UCSD-AML1 (cell line): ENCODE measurements at regions not wholly inside any gene's neighbourhood (a gene's known extent, or its start where the extent isn't known, plus 50 kb on each side); places are given as distances from the start of the nearest gene placed in this dataset.
"Not testable (repeated sequence)": the region's sequence is repeated elsewhere in the genome, so short reads cannot be mapped to it uniquely, and the experiment has no call there.

ENCODE experiments used
- DNase-seq: peaks from one replicate; lab custom pipeline; 2025; ENCODE audit not compliant: unreplicated experiment; lab: John Stamatoyannopoulos, UW

GRCh38 chr12:126397660-126398059 lies 1332.4 kb downstream of the AACS start:
- DNase-seq: no peak

GRCh38 chr12:126400831-126401230 lies 1335.6 kb downstream of the AACS start:
- DNase-seq: no peak

- DNase-seq: no peak
Observed at GRCh38 chr12:126404293-126404881, 1339.2 kb downstream of the AACS start.

DNA sequence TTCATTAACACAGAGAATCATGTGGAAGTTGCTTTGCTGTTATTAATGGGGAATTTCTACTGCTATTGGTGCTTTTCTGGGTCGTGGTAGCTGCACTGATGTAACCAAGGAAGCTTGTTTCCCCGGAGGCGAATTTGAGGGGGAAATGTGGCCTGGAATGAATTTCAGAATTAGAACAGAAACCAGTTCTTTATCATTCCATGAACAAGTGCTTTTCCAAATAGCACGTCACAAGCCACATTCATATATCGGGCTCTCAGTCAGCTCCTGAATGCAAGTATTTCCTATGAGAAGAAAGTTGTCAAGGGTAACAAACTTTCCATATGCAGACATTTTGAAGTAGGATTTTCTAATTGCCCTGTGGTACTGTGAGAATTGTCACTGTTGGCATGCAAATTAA lies 1353.2 kb downstream of the AACS start:
- DNase-seq: no peak

GRCh38 chr12:126419131-126419530 lies 1353.9 kb downstream of the AACS start:
- no peak for DNase-seq

DNA sequence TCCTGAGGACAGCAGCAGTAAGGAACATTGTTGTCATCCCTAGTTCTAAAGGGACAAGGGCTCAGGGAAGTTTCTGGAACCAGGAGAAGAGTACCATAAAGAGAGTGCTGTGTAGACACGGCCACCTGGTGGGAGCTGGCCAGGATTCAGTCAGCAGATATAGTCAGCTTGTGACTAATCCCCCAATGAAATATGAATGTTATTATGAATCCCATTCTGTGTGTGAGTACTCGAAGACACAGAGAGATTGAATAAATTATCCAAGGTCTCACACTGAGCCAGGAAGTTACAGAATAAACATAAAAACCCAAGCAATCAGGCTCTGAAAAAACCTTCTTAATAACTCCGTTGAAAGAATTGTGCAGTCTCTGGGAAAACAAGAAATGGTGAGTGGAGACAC lies 1359.5 kb downstream of the AACS start:
- no peak for DNase-seq

- DNase-seq: no peak
Observed at GRCh38 chr12:126425264-126425663, 1360.0 kb downstream of the AACS start.

DNA sequence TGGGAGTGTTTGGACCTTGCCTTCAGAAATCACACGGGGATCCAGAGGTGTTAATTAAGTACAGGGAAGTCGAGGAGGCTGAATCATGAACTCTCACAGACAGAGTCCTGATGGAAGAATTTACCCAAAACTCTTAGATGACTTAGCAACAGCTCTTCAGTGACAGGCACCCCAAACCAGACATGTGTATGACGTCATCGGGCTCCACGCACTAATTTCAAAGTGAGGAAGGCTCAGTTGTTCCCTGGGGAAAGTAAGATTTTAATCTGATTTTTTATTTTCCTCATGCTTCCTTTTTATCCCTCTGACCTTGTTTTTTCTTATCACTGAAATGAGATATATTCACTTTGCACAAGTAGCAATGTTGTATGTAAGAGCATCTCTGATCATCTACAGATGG lies 1363.5 kb downstream of the AACS start:
- DNase-seq: no peak

DNA sequence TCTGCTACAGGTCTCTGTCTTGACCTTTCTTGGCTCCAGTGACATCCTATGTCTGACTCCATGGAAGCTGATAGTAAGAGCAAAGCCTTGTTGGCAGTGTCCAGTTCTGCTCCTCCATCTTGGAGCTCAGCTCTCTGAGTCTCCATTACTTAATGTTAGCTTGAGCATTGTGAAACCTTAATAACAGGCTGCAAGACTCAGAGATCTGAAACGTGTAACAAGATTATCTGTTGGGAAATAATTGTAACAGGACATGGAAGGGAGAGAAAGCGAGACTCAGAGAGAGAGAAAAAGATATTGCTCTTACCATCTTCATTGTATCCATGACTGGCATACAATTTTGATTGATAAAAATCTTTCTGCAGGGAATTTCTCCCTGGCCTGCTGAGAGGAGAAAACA lies 1365.7 kb downstream of the AACS start:
- DNase-seq: no peak

- no peak for DNase-seq
Observed at GRCh38 chr12:126431767-126432166, 1366.5 kb downstream of the AACS start.

DNA sequence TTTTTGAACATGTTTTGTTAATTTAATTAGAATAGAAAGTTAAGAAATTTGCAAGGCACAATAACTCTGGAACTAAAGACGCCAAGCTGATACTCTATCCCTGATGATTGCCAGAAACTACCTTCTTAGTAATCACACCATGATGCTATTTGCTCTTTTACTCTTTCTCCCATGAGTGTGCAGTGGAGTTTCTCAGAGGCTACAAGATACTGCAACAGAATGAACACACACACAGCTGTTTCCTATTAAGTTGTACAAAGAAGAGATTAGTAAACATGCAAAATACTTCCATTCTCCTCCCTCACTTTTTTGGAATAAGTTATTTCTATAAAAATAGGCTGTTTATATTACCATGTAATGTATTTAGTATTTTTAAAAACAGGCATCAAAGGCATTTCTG lies 1367.5 kb downstream of the AACS start:
- no peak for DNase-seq

DNA sequence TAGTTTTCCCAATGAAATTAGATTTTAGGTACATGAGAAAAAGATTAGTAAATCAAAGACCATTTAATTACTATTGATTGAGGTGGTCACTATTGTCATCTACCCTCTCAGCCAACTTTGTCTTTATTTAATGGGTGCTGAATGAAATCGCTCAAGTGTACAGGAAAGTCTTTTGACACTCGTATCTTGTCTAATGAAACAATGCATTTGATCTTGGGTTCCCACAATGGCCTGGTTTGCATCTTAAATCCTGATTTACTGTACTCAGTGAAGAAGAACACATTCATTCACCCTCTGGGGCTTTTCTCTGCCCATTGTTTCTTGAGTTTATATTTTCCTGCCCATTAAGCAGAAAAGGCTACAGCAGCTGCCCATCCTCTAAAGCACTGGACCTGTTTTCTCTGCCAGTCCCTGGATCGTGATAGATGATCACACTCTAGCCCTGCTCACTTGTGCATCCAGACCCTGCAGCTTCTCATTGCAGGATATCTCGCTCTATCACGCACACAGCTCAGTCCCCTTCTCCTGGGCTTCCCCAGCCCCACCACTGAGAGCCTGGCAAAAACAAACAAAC lies 1369.3 kb downstream of the AACS start:
- no peak for DNase-seq

DNA sequence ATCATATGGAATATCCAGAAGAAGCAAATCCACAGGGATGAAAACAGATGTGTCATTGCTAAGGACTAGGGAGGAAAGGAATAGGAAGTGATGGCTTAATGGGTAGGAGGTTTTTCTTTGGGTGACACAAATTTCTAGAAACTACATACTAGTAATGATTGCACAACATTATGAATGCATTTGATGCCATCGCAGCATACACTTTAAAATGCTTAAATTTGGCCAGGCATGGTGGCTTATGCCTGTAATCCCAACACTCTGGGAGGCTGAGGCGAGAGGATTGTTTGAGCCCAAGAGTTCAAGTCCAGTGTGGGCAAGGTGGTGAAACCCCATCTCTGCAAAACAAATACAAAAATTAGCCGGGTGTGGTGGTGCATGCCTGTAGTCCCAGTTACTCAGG lies 1370.8 kb downstream of the AACS start:
- no peak for DNase-seq

GRCh38 chr12:126437934-126438333 lies 1372.7 kb downstream of the AACS start:
- DNase-seq: no peak

DNA sequence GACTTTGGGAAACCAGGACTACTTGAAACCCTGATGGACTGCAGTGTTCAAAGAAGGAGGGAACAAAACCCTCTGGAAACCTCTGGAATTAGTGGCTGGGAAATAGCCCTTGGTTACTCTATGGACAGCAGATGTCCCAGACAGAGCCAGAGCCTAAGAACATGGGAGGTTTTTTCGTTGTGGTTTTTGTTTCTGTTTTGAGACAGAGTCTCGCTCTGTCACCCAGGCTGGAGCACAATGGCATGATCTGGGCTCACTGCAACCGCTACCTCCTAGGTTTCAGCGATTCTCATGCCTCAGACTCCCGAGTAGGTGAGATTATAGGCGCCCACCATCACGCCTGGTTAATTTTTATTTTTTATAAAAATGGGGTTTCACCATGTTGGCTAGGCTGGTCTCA lies 1378.7 kb downstream of the AACS start:
- no peak for DNase-seq

GRCh38 chr12:126447346-126447745 lies 1382.1 kb downstream of the AACS start:
- no peak for DNase-seq

- no peak for DNase-seq
Observed at GRCh38 chr12:126451809-126452208, 1386.6 kb downstream of the AACS start.

DNA sequence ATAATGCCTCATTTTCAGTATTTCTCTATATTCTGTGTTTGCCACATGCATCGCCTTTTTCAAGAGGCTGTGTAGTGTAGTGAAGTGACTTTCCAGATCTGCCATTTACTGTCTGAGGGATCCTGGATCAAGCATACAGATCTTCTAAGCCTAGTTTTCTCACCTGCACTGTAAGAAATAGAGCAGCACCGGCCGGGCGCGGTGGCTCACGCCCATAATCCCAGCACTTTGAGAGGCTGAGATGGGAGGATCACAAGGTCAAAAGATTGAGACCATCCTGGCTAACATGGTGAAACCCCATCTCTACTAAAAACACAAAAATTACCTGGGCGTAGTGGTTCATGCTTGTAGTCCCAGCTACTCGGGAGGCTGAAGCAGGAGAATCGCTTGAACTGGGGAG lies 1387.5 kb downstream of the AACS start:
- not testable (repeated sequence) for DNase-seq

DNA sequence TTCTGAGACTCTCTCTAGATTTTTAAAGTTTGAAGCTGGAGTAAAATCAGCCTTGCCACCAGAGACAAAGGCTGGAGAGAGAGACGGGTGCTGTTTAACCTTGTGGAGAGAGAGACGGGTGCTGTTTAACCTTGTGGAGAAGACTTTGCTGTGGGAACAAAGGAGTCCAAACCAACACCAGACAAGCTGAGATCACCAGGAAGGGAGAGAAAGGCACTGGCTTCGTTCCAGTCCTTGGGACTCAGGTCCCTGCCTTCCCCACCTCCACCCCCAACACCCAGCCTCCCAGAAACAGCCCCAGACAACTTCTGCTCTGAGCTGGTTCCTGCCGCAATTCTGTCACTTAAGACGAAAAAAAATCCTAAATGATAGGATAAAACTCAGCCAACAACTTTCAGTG lies 1389.3 kb downstream of the AACS start:
- no peak for DNase-seq

GRCh38 chr12:126457776-126458175 lies 1392.5 kb downstream of the AACS start:
- DNase-seq: no peak

DNA sequence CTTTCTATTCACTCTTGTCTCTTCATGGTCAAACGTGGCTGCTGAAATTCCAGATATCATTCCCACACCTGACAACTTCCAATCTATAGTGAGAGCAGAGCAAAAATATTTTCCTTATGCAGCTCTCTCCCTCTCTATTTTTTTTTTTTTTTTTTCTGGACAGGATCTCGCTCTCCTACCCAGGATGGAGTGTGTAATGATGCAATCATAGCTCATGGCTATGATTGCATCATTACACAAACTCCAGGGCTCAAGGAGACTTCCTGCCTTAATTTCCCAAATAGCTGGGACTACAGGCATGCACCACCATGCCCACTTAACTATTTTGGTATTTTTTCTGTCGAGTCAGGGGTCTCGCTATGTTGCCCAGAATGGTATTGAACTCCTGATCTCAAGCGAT lies 1398.9 kb downstream of the AACS start:
- no peak for DNase-seq

DNA sequence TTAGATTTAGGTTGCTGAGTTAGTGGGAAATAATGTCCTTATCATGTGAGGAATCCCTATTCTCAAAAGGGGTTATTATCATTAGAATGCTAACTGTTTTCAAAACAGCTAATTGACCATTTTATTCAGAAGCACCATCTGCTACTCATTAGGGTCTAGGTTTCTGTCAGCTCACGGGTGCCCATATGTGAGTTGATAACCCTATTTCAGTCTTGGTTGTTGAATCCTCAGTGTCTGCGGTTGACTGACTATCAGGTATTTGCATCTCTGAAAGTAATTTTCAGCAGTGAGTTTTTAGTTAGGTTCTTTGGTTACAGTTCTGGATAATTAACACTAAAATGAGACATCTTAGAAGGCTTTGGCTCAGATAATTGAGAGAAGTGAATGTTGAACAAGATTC lies 1404.0 kb downstream of the AACS start:
- DNase-seq: no peak

- DNase-seq: no peak
Observed at GRCh38 chr12:126474703-126475102, 1409.5 kb downstream of the AACS start.
